ENCODE measurements at regions not wholly inside any gene's neighbourhood (a gene's known extent, or its start where the extent isn't known, plus 50 kb on each side); places are given as distances from the start of the nearest gene placed in this dataset.

- TF ChIP-seq CTCF (IDR thresholded peaks at IDR 0.05) (no peak), POLR2A (IDR thresholded peaks at IDR 0.05) (no peak), EP300 (IDR thresholded peaks at IDR 0.05) (no peak), POLR2AphosphoS5 (IDR thresholded peaks at IDR 0.05) (no peak)
Measured at GRCh38 chr14:82190742-82191141, 657.1 kb upstream of the SEL1L start.

Measured in upper lobe of left lung (tissue), 4 donors.